BLaER1 treated with 17β-estradiol and CSF1 and Interleukin-3, amounts not matched to agents 10 nM and 100 nM (cell line): ENCODE measurements at regions not wholly inside any gene's neighbourhood (a gene's known extent, or its start where the extent isn't known, plus 50 kb on each side); places are given as distances from the start of the nearest gene placed in this dataset.
"Not testable (repeated sequence)": the region's sequence is repeated elsewhere in the genome, so short reads cannot be mapped to it uniquely, and the experiment has no call there.

Experiments used
- H3K27ac ChIP-seq, 11 experiments: shearing (Covaris generic); formaldehyde crosslinking; 2 replicates each; pipeline ENCODE4 v1.8.1; 2022
- H3K27me3 ChIP-seq, 11 experiments: shearing (Covaris generic); formaldehyde crosslinking; 2 replicates each; pipeline ENCODE4 v1.8.1; 2022
- H3K36me3 ChIP-seq, 11 experiments: shearing (Covaris generic); formaldehyde crosslinking; 2 replicates each; pipeline ENCODE4 v1.8.1; 2022
- H3K4me1 ChIP-seq, 10 experiments: shearing (Covaris generic); formaldehyde crosslinking; 2 replicates each; pipeline ENCODE4 v1.8.1; 2022
- H3K4me2 ChIP-seq, 11 experiments: shearing (Covaris generic); formaldehyde crosslinking; 2 replicates each; pipeline ENCODE4 v1.8.1; 2022
- H3K4me3 ChIP-seq, 10 experiments: shearing (Covaris generic); formaldehyde crosslinking; 2 replicates each; pipeline ENCODE4 v1.8.1; 2022
- H3K9ac ChIP-seq, 11 experiments: shearing (Covaris generic); formaldehyde crosslinking; 2 replicates each; pipeline ENCODE4 v1.8.1; 2022
- H3K9me3 ChIP-seq, 11 experiments: shearing (Covaris generic); formaldehyde crosslinking; replicated peaks in 1 of 11; 2 replicates each; pipeline ENCODE4 v1.8.1; 2022
- H4K20me1 ChIP-seq, 11 experiments: shearing (Covaris generic); formaldehyde crosslinking; 2 replicates each; pipeline ENCODE4 v1.8.1; 2022
- Cebpa-rat ChIP-seq, 11 experiments: shearing (Covaris generic); IDR thresholded peaks; 2 replicates each; pipeline ENCODE4 v1.8.1; 2022

DNA sequence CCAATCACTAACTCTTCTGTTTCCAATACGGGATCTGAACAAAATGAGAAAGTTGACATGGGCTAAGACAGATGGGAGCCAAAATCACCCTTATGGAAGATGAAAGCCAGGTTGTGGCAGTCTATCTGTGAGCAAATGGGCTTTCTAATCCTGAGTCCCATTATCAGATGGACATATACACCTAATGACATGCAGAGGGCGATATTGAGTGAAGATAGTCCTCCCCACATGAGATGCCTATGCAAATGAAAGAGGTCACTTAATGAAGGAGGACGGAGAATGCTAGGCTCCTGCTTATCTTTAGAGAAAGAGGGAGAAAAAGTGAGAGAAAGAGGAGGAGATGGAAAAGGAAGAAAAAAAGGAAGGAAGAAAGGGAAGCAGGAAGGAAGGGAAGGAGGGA is 547.5 kb downstream of the NLGN4X start:
- Histone ChIP-seq H3K4me2 (no peak overlapping the region), H3K4me1 (peaks cover 0 to 5% (median 0%) of the 10 kb centered on the region in 10 experiments; a peak in 2 of 20 replicates), H4K20me1 (no peaks in the 10 kb centered on the region), H3K27ac (no peak overlapping the region), H3K9me3 (peaks cover 0 to 9% (median 0%) of the 10 kb centered on the region in 11 experiments; a peak in 2 of 22 replicates), H3K9ac (no peak overlapping the region), H3K4me3 (no peak overlapping the region), H3K27me3 (no peaks in the 10 kb centered on the region), H3K36me3 (no peaks in the 10 kb centered on the region)
- TF ChIP-seq Cebpa-rat (IDR thresholded peaks at IDR 0.05): no peak

DNA sequence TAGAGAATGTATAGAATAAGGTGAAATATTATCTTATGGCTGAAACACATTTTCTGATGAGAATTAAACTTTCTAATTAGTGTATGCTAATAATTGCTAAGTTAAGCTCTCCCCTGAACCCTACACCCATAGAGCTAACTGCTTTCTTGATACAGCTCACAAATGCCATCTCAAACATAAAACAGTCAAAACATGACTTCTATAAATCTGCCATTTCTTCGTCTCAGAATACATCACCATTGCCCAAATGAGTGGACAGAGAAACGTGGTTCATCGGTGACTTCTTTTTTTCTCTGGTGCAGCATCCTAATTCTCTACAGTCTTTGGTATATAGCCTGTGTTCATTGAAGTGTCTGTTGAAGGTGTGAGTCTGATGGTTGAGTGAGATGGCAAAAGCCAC is 554.6 kb downstream of the NLGN4X start:
- H3K27ac ChIP-seq: no peak overlapping the region
- H3K27me3 ChIP-seq: no peaks in the 10 kb centered on the region
- H3K4me3 ChIP-seq: no peak overlapping the region
- no peak for TF ChIP-seq Cebpa-rat (IDR thresholded peaks at IDR 0.05)
- no peaks in the 10 kb centered on the region for H3K36me3 ChIP-seq
- no peaks in the 10 kb centered on the region for H4K20me1 ChIP-seq
- H3K4me2 ChIP-seq: no peak overlapping the region
- H3K4me1 ChIP-seq: no peaks in the 10 kb centered on the region
- H3K9me3 ChIP-seq: peaks cover 0 to 17% (median 0%) of the 10 kb centered on the region in 11 experiments; a peak in 6 of 22 replicates
- H3K9ac ChIP-seq: no peak overlapping the region

- Histone ChIP-seq H3K4me3 (no peak overlapping the region), H3K9me3 (peaks cover 0 to 20% (median 0%) of the 10 kb centered on the region in 11 experiments; a peak in 6 of 22 replicates), H3K27me3 (no peaks in the 10 kb centered on the region), H4K20me1 (no peaks in the 10 kb centered on the region), H3K36me3 (no peaks in the 10 kb centered on the region), H3K27ac (no peak overlapping the region), H3K4me1 (no peaks in the 10 kb centered on the region), H3K4me2 (no peak overlapping the region), H3K9ac (no peak overlapping the region)
- no peak for TF ChIP-seq Cebpa-rat (IDR thresholded peaks at IDR 0.05)
These were observed 556.6 kb downstream of the NLGN4X start for GRCh38 chrX:5672099-5672498.

- not testable (repeated sequence) for H4K20me1 ChIP-seq
These were observed 562.0 kb downstream of the NLGN4X start for GRCh38 chrX:5666689-5667088.

DNA sequence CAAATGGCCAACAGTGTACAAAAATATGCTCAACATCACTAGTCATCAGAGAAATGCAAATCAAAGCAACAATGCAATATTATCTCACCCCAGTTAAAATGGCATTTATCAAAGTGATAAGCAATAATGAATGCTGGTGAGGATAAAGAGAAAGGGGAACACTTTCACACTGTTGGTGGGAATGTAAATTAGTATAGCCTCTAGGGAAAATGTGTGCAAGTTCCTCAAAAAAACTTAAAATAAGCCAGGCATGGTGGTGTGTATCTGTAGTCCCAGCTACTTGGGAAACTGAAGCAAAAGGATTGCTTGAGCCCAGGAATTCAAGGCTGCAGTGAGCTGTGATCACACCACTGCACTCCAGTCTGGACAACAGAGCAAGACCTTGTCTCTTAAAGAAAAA is 572.1 kb downstream of the NLGN4X start:
- Histone ChIP-seq H3K4me3 (no peak overlapping the region), H4K20me1 (no peaks in the 10 kb centered on the region), H3K9ac (no peak overlapping the region), H3K4me1 (peaks cover 8 to 25% (median 12%) of the 10 kb centered on the region in 10 experiments; a peak in 17 of 20 replicates), H3K27ac (no peak overlapping the region), H3K36me3 (no peaks in the 10 kb centered on the region), H3K4me2 (peak overlapping the region in 10 of 11 experiments; percentile 11 to 58 (median 34); a peak in 15 of 22 replicates), H3K27me3 (no peaks in the 10 kb centered on the region), H3K9me3 (peaks cover 9 to 16% (median 12%) of the 10 kb centered on the region in 11 experiments; a peak in 18 of 22 replicates)
- TF ChIP-seq Cebpa-rat (IDR thresholded peaks at IDR 0.05): no peak

More at GRCh38 chrX:5666689-5667088, 562.0 kb downstream of the NLGN4X start:
- not testable (repeated sequence) for H3K4me3 ChIP-seq, H3K27ac ChIP-seq, H3K27me3 ChIP-seq, H3K36me3 ChIP-seq, H3K4me1 ChIP-seq, H3K4me2 ChIP-seq, H3K9ac ChIP-seq
- peaks cover 5 to 42% (median 11%) of the 10 kb centered on the region in 11 experiments; a peak in 15 of 22 replicates for H3K9me3 ChIP-seq

DNA sequence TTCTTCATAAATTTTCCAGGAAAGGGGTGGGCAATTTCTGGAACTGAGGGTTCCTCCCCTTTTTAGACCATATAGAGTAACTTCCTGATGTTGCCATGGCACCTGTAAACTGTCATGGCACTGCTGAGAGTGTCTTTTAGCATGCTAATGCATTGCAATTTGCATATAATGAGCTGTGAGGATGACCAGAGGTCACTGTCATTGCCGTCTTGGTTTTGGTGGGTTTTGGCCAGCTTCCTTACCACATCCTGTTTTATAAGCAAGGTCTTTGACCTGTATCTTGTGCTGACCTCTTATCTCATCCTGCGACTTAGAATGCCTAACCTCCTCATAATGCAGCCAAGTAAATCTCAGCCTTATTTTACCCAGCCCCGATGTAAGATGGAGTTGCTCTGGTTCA is 577.8 kb downstream of the NLGN4X start:
- Histone ChIP-seq H4K20me1 (no peaks in the 10 kb centered on the region), H3K4me1 (peaks cover 22 to 52% (median 23%) of the 10 kb centered on the region in 10 experiments), H3K9me3 (peaks cover 9 to 26% (median 13%) of the 10 kb centered on the region in 11 experiments; a peak in 19 of 22 replicates), H3K27ac (no peak overlapping the region), H3K4me2 (peak overlapping the region in 5 of 11 experiments; percentile 11 to 75 (median 52); a peak in 7 of 22 replicates), H3K9ac (no peak overlapping the region), H3K4me3 (no peak overlapping the region), H3K27me3 (no peaks in the 10 kb centered on the region), H3K36me3 (no peaks in the 10 kb centered on the region)
- no peak for TF ChIP-seq Cebpa-rat (IDR thresholded peaks at IDR 0.05)

GRCh38 chrX:5648941-5649568 is 579.6 kb downstream of the NLGN4X start:
- no peak for TF ChIP-seq Cebpa-rat (IDR thresholded peaks at IDR 0.05)
- Histone ChIP-seq H3K27ac (no peak overlapping the region), H3K36me3 (no peaks in the 10 kb centered on the region), H3K9me3 (peaks cover 0 to 12% (median 0%) of the 10 kb centered on the region in 11 experiments; a peak in 4 of 22 replicates), H3K4me2 (no peak overlapping the region), H3K4me3 (no peak overlapping the region), H3K27me3 (no peaks in the 10 kb centered on the region), H4K20me1 (no peaks in the 10 kb centered on the region), H3K9ac (no peak overlapping the region), H3K4me1 (peaks cover 22 to 63% (median 24%) of the 10 kb centered on the region in 10 experiments)

GRCh38 chrX:5646818-5647217 is 581.8 kb downstream of the NLGN4X start:
- Histone ChIP-seq H3K27ac (peak overlapping the region in 8 of 11 experiments; percentile 10 to 57 (median 36); a peak in 11 of 22 replicates), H3K9me3 (peaks cover 0 to 12% (median 0%) of the 10 kb centered on the region in 11 experiments; a peak in 3 of 22 replicates), H3K9ac (peak overlapping the region in 1 of 11 experiments; percentile 45; a peak in 1 of 22 replicates), H3K4me2 (peak overlapping the region; percentile 65 to 83 (median 76)), H3K27me3 (no peaks in the 10 kb centered on the region), H3K4me3 (peak overlapping the region in 1 of 10 experiments; percentile 21; a peak in 3 of 20 replicates), H3K36me3 (no peaks in the 10 kb centered on the region), H4K20me1 (no peaks in the 10 kb centered on the region), H3K4me1 (peaks cover 22 to 52% (median 24%) of the 10 kb centered on the region in 10 experiments)
- no peak for TF ChIP-seq Cebpa-rat (IDR thresholded peaks at IDR 0.05)

- no peak overlapping the region for H3K4me2 ChIP-seq
- no peak overlapping the region for H3K27ac ChIP-seq
- H3K4me3 ChIP-seq: no peak overlapping the region
- H3K9ac ChIP-seq: no peak overlapping the region
- peaks cover 0 to 6% (median 0%) of the 10 kb centered on the region in 11 experiments; a peak in 2 of 22 replicates for H3K9me3 ChIP-seq
- H3K36me3 ChIP-seq: no peaks in the 10 kb centered on the region
- no peaks in the 10 kb centered on the region for H3K27me3 ChIP-seq
- H3K4me1 ChIP-seq: peaks cover 22 to 47% (median 23%) of the 10 kb centered on the region in 10 experiments
- no peak for TF ChIP-seq Cebpa-rat (IDR thresholded peaks at IDR 0.05)
- H4K20me1 ChIP-seq: no peaks in the 10 kb centered on the region
These were observed 583.9 kb downstream of the NLGN4X start for GRCh38 chrX:5644776-5645175.
